Panc1 (cell line): ENCODE measurements at regions not wholly inside any gene's neighbourhood (a gene's known extent, or its start where the extent isn't known, plus 50 kb on each side); places are given as distances from the start of the nearest gene placed in this dataset.

ENCODE experiments used
- ATAC-seq: fragments of 200-7000 bp; cut with Tn5 transposase; 2 replicates; pipeline ENCODE4 v1.9.1; 2020; ENCODE audit warnings: mild to moderate bottlenecking, moderate library complexity
- BruUV-seq: library from RNA; stranded (reverse); fragments of 400-500 nt; replicated peaks from 2 replicates; lab custom pipeline; 2021; lab: Mats Ljungman, UMichigan
- CTCF ChIA-PET: fragments of 300-600 bp; sonication (Branson Sonifier 250); formaldehyde crosslinking; loops from one replicate; lab custom pipeline; 2022; ENCODE audit warnings: antibody characterized with exemption; lab: Charles Lee
- POLR2A ChIA-PET: fragments of 300-600 bp; sonication (Branson Sonifier 250); formaldehyde crosslinking; loops from one replicate; lab custom pipeline; 2022; ENCODE audit warnings: antibody characterized with exemption; lab: Charles Lee
- DNase-seq: peaks from one replicate; pipeline ENCODE4 v3.0.0-alpha.2; 2010; ENCODE audit warnings: low read depth, low spot score
- H3K27ac ChIP-seq: 2 replicates; pipeline ENCODE4 v1.5.1; 2011; ENCODE audit warnings: mild to moderate bottlenecking, low read length, inconsistent platforms
- H3K27me3 ChIP-seq: fragments of 200-500 bp; sonication (Bioruptor generic); 2 replicates; pipeline ENCODE4 v1.6.0; 2014; ENCODE audit warnings: low read length, inconsistent platforms; ENCODE audit not compliant: control insufficient read depth, insufficient read depth
- H3K36me3 ChIP-seq: fragments of 200-500 bp; sonication (Bioruptor generic); 2 replicates; pipeline ENCODE4 v1.5.1; 2014; ENCODE audit warnings: inconsistent platforms, mild to moderate bottlenecking, low read length, moderate library complexity; ENCODE audit not compliant: control insufficient read depth, insufficient read depth
- H3K4me1 ChIP-seq: 2 replicates; pipeline ENCODE4 v1.5.1; 2011; ENCODE audit warnings: inconsistent platforms, mild to moderate bottlenecking, low read length, moderate library complexity; ENCODE audit not compliant: control insufficient read depth, insufficient read depth
- H3K4me3 ChIP-seq, 2 experiments: 2 replicates each; pipeline ENCODE4 v1.5.1; 2011 to 2012; ENCODE audit warnings: low read depth in 2 of 2, low read length in 2 of 2, mild to moderate bottlenecking in 2 of 2, inconsistent platforms in 1 of 2, moderate library complexity in 1 of 2
- H3K9me3 ChIP-seq: fragments of 200-500 bp; sonication (Bioruptor generic); 2 replicates; pipeline ENCODE4 v1.5.1; 2014; ENCODE audit warnings: low read depth, mild to moderate bottlenecking, inconsistent platforms, low read length, moderate library complexity; ENCODE audit not compliant: control insufficient read depth, insufficient read depth
- CTCF ChIP-seq: fragments of 450-650 bp; IDR thresholded peaks from 2 replicates; pipeline ENCODE4 v1.5.1; 2017; ENCODE audit warnings: mild to moderate bottlenecking
- POLR2AphosphoS5 ChIP-seq: IDR thresholded peaks from 2 replicates; pipeline ENCODE4 v1.6.1; 2012; ENCODE audit warnings: mild to moderate bottlenecking, low read depth, low read length, moderate library complexity
- REST ChIP-seq, 2 experiments: IDR thresholded peaks; 2 replicates each; pipeline ENCODE4 v1.6.1; 2011 to 2012; ENCODE audit warnings: low read depth in 2 of 2, control low read depth in 1 of 2, low read length in 1 of 2, mild to moderate bottlenecking in 1 of 2, moderate library complexity in 1 of 2; ENCODE audit not compliant: insufficient read depth in 1 of 2
- SIN3A ChIP-seq: IDR thresholded peaks from 2 replicates; pipeline ENCODE4 v1.6.1; 2012; ENCODE audit warnings: low read depth, mild to moderate bottlenecking, low read length, moderate library complexity, borderline replicate concordance; ENCODE audit not compliant: insufficient read depth
- TCF7L2 ChIP-seq: IDR thresholded peaks from 2 replicates; pipeline ENCODE4 v1.6.1; 2011; ENCODE audit warnings: mild to moderate bottlenecking, low read depth, low read length, inconsistent platforms
- in situ Hi-C: cut with HindIII; loops from 2 replicates; pipeline ENCODE4 v1.10.0; 2016; ENCODE audit warnings: low sequenced_read_pairs, low pct_unique_long_range_greater_than_20kb
- intact Hi-C: fragments of 100-400 bp; cut with micrococcal nuclease; formaldehyde crosslinking; loops from one replicate; pipeline ENCODE4 v1.10.0; 2022; ENCODE audit not compliant: unreplicated experiment

- Histone ChIP-seq H3K4me1 (no peaks in the 10 kb centered on the region), H3K27me3 (no peaks in the 10 kb centered on the region), H3K9me3 (no peaks in the 10 kb centered on the region), H3K27ac (no peak overlapping the region), H3K4me3 (no peak overlapping the region), H3K36me3 (no peaks in the 10 kb centered on the region)
- ATAC-seq (no peak), DNase-seq (no peak)
- TF ChIP-seq REST (IDR thresholded peaks at IDR 0.05; ENCODE audit: insufficient read depth in 1 of 2, low read depth in 2 of 2, low read length in 1 of 2) (no peak), POLR2AphosphoS5 (no peak), CTCF (no peak), SIN3A (no peak), TCF7L2 (no peak)
- ChIA-PET POLR2A (no interaction called here), CTCF (no interaction called here)
- BruUV-seq = no TSS peak
- intact Hi-C loops (no loop called here), in situ Hi-C loops (no loop called here)
Observed at GRCh38 chr5:96499753-96500345, 66.8 kb upstream of the PCSK1 start.

- TF ChIP-seq SIN3A (no peak), REST (IDR thresholded peaks at IDR 0.05; ENCODE audit: insufficient read depth in 1 of 2, low read depth in 2 of 2, low read length in 1 of 2) (no peak), POLR2AphosphoS5 (no peak), TCF7L2 (no peak), CTCF (no peak)
- in situ Hi-C loops = no loop called here
- H3K27me3 ChIP-seq = no peaks in the 10 kb centered on the region
- H3K9me3 ChIP-seq = no peaks in the 10 kb centered on the region
- BruUV-seq = no TSS peak
- DNase-seq (no peak), ATAC-seq (no peak)
- H3K36me3 ChIP-seq = no peaks in the 10 kb centered on the region
- ChIA-PET POLR2A (no interaction called here), CTCF (no interaction called here)
- H3K4me1 ChIP-seq = no peaks in the 10 kb centered on the region
- intact Hi-C loops = no loop called here
- H3K4me3 ChIP-seq = no peak overlapping the region
- H3K27ac ChIP-seq = no peak overlapping the region
Observed at GRCh38 chr5:96501991-96502646, 69.1 kb upstream of the PCSK1 start.
